ENCODE measurements at regions not wholly inside any gene's neighbourhood (a gene's known extent, or its start where the extent isn't known, plus 50 kb on each side); places are given as distances from the start of the nearest gene placed in this dataset.

DNA sequence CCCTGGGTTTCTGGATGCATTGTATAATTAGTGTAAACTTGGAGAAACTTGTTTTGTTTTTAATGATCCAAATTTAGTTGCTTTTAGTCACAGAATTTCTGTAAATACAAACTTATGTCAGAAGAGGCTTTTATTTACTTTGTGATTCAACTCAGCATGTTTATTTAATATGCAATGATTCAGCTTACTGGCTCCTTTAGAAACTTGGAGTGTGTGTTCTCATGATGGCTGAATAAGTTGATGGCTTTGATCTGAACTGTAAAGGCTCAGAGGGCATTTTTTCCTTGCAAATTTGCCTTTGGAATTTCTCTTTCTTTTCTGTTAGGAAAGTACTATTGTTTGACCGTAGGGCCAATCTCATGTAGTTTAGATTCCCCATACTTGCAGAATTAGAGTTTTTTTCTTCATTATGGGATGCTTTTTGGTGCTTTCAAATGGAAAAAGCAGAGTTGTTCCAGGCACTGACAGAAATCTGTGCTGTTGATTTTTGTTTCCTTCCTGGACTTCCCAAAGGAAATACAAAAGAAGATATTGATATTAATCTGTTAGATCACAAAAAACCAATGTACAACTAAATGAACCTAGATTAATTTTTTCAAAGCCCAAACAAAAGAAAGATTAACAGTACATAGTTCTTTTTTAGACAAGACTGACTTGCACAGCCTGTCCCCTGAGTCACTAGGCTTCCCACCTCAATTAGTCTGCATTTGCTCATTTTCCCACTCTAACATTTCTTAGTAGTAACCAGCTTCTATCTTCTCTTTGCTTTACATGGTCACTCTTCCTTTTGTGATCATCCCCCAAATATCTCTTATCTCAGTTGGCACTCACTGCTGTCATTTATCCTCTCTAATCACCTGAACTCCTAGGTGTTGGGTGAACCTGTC is 96.8 kb upstream of the AGR3 start:
- no peak for DNase-seq (ENCODE audit: low spot score)

GRCh38 chr7:16980539-16980938 is 98.8 kb upstream of the AGR3 start:
- no peak for DNase-seq (ENCODE audit: low spot score)

- no peak for DNase-seq (ENCODE audit: low spot score)
Measured at GRCh38 chr7:16982640-16983350, 101.0 kb upstream of the AGR3 start.

DNA sequence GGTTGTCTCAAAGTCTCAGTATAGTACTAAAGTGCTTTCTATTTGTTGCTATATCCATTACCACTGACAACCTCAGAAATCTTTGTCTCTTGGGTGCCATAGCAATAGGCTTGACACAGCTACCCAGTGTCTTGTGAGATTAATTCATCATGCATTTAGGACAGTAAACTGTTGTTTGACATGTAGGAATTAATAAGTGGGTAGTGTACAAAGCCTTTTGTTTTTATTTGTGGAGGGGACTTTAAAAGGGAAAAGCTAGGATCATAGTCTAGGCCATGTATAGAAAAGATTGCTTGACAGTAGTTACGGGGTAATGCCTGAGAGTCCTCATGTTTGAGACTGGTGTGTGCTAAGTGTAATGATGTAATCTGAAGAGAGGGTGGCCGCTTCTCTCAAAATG is 102.6 kb upstream of the AGR3 start:
- DNase-seq (ENCODE audit: low spot score) = no peak

- no peak for DNase-seq (ENCODE audit: low spot score)
Measured at GRCh38 chr7:16985621-16986020, 103.8 kb upstream of the AGR3 start.

DNA sequence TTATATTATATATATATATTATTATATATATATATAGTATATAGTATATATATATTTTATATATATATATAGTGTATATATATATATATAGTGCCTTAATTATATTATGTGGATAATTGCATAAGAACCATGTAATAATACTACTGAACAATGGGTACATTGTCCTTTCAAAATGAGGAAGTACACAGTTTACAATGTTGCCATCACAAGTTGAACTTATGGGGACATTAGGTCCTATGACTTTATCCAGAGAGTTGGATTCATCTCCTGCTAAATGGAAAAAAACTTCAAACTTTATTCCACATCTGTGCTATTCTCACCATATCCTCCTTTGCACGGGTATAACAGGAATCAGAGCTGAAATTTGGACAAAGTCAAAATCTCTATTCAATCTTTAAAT is 105.0 kb upstream of the AGR3 start:
- DNase-seq (ENCODE audit: low spot score) = no peak

DNA sequence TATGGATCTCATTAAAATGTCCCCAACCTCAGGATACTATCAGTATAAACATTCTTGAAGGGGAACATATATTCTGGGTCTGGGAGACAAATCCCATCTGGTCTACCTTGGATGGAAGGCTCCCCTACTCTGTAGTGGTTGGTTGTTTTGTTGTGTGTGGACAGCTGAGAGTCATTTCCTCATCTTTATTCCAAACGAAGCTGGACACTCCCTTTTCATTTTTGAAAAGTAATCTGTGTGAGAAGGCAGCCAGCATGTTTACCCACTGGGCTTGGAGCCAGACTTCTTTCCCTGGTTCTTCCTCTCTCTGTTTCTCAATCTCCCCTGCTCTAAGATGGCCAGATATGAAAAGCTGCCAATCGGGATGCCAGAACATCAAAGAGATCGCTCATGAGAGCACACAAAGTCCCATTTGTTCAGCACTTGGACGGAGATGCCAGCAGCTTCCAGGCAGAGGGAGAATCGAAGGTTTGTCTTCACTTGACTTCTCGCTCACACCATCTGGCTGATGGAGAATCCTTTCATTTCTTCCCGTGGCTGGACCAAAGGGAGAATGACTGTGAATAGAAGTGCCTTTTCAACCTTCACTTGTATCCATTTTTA is 108.1 kb upstream of the AGR3 start:
- DNase-seq (ENCODE audit: low spot score) = peak; percentile 95

DNA sequence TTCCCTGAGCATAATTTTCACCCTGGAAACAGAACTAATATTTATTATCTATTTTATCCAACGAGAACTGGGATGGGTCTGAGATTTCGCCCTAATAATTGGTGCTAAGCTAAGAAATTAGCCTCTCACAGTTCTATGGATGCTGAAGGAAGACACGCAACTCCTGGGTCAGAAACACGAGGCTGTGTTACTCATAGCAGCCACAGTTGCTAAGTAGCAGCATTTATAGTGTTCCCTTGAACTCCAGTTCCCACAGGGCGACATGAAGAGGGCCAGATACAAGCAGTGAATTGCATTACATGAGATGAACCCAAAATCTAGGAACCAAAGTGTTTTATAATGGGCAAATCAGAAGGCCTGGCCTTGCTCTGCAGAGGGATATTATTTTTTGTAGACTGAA is 109.8 kb upstream of the AGR3 start:
- no peak for DNase-seq (ENCODE audit: low spot score)

DNA sequence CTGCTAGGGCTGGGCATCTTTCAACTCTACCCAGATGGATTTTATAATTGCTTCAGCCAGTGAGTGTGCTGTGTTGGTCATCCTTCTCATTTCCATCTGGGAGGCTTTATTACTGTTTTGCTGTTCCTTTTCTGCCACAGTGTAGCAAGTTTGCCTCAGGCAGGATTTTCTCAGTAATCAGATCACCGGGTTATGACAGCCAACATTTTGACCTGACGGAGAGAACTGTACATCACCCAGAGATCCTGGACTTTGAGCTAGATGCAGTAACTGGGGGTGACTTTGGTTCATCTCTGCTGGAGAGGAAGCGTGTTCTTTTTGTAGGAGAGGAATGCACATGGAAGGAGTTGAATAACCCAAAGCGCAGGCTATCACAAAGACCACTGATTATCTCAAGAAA is 111.8 kb upstream of the AGR3 start:
- DNase-seq (ENCODE audit: low spot score) = no peak

- no peak for DNase-seq (ENCODE audit: low spot score)
Measured at GRCh38 chr7:16998481-16999051, 116.8 kb upstream of the AGR3 start.

GRCh38 chr7:16999541-17000267 is 117.9 kb upstream of the AGR3 start:
- no peak for DNase-seq (ENCODE audit: low spot score)

DNA sequence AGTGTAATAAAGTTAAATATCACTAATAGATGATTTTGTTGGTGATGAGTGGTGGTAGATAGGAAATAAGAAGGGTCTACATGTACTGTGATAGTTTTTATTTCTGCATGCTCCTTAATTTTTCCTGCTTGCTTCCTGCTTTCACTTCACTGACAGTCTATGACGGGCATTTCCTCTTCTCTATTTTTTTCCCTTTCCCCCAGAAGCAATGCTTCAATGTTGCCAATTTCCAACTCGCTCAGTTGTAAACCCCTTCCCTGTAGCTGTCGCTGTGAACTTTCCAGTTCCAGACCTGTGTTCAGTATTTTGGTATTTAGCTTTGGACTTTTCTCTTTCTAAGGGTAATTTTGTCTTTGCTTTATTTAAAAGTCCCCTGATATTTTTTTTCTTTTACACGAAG is 123.5 kb upstream of the AGR3 start:
- DNase-seq (ENCODE audit: low spot score) = no peak

- DNase-seq (ENCODE audit: low spot score) = no peak
Measured at GRCh38 chr7:17007841-17008240, 126.1 kb upstream of the AGR3 start.

DNA sequence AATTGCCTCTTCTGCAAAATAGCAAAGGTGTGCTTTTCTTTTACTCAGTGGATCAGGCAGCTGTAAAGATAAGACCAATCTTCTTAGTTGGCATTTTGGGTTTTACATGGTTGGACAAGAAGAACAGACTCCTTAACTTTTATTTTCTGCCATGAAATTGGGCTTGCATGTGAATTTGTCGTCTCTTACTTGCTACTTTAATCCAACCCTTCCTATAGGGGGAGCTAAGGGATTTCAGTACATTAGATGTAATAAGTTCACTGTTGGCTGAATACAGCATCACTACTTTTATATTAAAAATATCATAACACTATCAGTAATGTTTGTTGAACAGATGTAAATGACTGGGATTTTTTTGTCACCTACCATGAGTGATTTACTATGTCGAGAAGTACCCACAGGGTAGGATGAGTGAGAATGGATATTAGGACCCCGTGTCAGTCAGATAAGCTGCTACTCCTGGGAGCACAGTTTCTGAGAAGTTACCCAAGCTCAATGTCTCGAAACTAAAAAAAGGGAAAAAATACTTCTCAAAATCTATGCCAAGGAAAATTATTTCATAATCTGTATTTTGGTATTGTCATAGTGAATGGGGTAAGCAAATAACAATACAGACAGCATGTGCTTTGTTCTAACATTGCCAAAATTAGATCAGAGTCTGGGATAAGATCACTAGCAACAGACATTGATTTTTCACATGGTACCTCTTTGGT is 127.4 kb upstream of the AGR3 start:
- DNase-seq (ENCODE audit: low spot score) = no peak

GRCh38 chr7:17009933-17010332 is 128.2 kb upstream of the AGR3 start:
- no peak for DNase-seq (ENCODE audit: low spot score)

GRCh38 chr7:17010637-17011300 is 129.0 kb upstream of the AGR3 start:
- no peak for DNase-seq (ENCODE audit: low spot score)

DNA sequence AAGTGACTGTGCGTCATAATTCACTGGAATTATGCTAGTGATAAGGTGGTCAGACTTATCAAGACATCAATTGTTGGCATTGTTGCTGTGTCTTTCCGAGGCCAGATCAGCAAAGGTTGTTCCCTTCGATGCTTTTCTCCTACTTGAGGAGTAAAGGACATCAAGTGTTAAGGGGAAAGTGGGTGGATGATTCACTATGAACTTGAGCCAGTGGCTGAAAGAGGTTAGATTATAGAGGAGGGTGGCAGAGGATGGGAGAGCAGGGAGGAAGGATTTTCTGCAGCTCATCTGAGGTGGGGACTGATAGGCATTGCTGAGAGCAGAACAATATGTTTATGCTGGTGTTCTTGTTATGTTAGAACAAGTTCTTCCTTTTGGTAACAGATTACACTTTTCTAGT is 131.4 kb upstream of the AGR3 start:
- no peak for DNase-seq (ENCODE audit: low spot score)

GRCh38 chr7:17014686-17015085 is 132.9 kb upstream of the AGR3 start:
- no peak for DNase-seq (ENCODE audit: low spot score)

DNA sequence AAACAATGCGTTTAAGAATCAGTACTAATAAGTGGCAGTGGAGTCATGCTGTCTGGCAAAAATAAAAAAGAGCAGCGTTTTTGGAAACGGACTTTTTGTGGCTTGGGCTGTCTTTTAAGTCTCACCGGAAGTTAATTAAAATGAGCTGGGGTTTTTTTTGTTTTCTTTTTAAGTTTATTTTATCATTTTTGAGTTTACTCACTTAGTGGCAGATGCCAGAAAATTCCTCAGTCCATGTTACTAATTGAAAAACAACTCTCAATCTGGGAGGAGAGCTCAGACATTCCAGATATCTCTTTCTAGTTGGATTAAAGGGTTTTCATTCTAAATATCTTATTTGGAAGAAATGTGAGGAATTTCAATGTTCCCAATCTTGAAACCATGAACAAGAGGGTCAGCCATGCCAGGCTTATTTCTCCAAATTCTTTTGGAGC is 133.8 kb upstream of the AGR3 start:
- no peak for DNase-seq (ENCODE audit: low spot score)

- no peak for DNase-seq (ENCODE audit: low spot score)
Measured at GRCh38 chr7:17016402-17017010, 134.7 kb upstream of the AGR3 start.

Measured in ureter (tissue), 1 donor.